ENCODE measurements at regions not wholly inside any gene's neighbourhood (a gene's known extent, or its start where the extent isn't known, plus 50 kb on each side); places are given as distances from the start of the nearest gene placed in this dataset.

- peaks cover 0 to under 1% (median 0%) of the 10 kb centered on the region in 12 donors for H3K4me1 ChIP-seq
- H3K27ac ChIP-seq, result no peak overlapping the region
- H3K4me3 ChIP-seq, result no peak overlapping the region
- H3K27me3 ChIP-seq, result no peaks in the 10 kb centered on the region
- intact Hi-C loops (cut with DNase I), result no loop called here
- DNase-seq (no peak), ATAC-seq (no peak)
- no peaks in the 10 kb centered on the region for H3K36me3 ChIP-seq
- peaks cover 0 to 25% (median 14%) of the 10 kb centered on the region in 12 donors for H3K9me3 ChIP-seq
- TF ChIP-seq POLR2A (IDR thresholded peaks at IDR 0.05), result no peak
- no peak for TF ChIP-seq CTCF (IDR thresholded peaks at IDR 0.05)
- WGBS, 4 donors, result 48 to 61% (median 58%) methylated on average over 7 of the region's 7 CpGs
Measured at GRCh38 chr3:157830556-157831236, 275.5 kb downstream of the SHOX2 start.

DNA sequence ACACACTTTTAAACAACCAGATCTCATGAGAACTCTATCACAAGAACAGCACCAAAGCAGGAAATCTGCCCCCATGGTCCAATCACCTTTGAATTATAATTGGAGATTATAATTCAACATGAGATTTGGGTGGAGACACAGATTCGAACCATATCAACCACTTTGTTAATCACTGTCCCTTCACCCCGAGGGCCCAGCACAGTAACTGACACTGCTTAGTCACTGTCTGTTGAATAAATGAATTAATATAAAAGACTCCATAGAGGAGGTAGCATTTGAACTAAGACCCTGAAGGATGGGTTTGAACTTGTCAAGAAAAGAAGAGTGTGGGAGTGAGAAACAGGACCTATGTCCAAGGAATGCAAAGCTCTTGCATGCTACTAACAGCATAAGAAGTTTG is 276.4 kb downstream of the SHOX2 start:
- Histone ChIP-seq H3K4me3 (no peak overlapping the region), H3K27me3 (no peaks in the 10 kb centered on the region), H3K4me1 (no peaks in the 10 kb centered on the region), H3K9me3 (peaks cover 0 to 25% (median 14%) of the 10 kb centered on the region in 12 donors), H3K36me3 (no peaks in the 10 kb centered on the region), H3K27ac (no peak overlapping the region)
- no peak for DNase-seq
- WGBS, 4 donors, result 59 to 91% (median 73%) methylated on average over 2 of the region's 2 CpGs
- intact Hi-C loops (cut with DNase I), result no loop called here
- no peak for TF ChIP-seq POLR2A (IDR thresholded peaks at IDR 0.05)
- no peak for ATAC-seq

DNA sequence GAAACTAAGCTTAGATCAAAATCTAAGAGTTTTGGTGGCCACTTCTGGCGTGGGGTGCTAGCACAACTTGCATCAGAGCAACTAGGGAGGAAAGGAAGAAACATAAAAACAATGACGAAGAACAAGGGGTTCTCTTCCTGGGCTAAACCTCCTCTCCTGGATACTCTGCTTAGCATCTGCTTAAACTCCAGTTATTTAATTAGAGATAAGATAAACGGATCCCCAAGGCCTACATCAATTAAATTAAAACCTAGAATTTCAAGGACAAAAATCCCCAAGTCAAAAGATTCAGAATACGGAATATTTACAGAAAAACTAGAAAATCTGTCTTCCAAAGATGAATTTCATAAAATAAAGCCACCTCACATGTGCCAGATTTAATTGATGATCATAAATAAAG is 281.9 kb downstream of the SHOX2 start:
- no peaks in the 10 kb centered on the region for H3K4me1 ChIP-seq
- H3K36me3 ChIP-seq, result no peaks in the 10 kb centered on the region
- H3K4me3 ChIP-seq, result no peak overlapping the region
- 64 to 71% (median 67%) methylated on average over 4 of the region's 4 CpGs for WGBS, 4 donors
- ATAC-seq (no peak), DNase-seq (no peak)
- H3K9me3 ChIP-seq, result peaks cover 0 to 20% (median 13%) of the 10 kb centered on the region in 12 donors
- intact Hi-C loops (cut with DNase I), result no loop called here
- no peak overlapping the region for H3K27ac ChIP-seq
- TF ChIP-seq CTCF (IDR thresholded peaks at IDR 0.05), result no peak
- TF ChIP-seq POLR2A (IDR thresholded peaks at IDR 0.05), result no peak
- no peaks in the 10 kb centered on the region for H3K27me3 ChIP-seq

GRCh38 chr3:157823050-157823449 is 283.2 kb downstream of the SHOX2 start:
- H3K27me3 ChIP-seq, result no peaks in the 10 kb centered on the region
- TF ChIP-seq CTCF (IDR thresholded peaks at IDR 0.05), result no peak
- TF ChIP-seq POLR2A (IDR thresholded peaks at IDR 0.05), result no peak
- H3K9me3 ChIP-seq, result peaks cover 0 to 10% (median 1%) of the 10 kb centered on the region in 12 donors
- intact Hi-C loops (cut with DNase I), result no loop called here
- DNase-seq (no peak), ATAC-seq (no peak)
- no peak overlapping the region for H3K4me3 ChIP-seq
- 67 to 88% (median 81%) methylated on average over 1 of the region's 1 CpG for WGBS, 4 donors
- H3K36me3 ChIP-seq, result no peaks in the 10 kb centered on the region
- H3K27ac ChIP-seq, result no peak overlapping the region
- H3K4me1 ChIP-seq, result no peaks in the 10 kb centered on the region

DNA sequence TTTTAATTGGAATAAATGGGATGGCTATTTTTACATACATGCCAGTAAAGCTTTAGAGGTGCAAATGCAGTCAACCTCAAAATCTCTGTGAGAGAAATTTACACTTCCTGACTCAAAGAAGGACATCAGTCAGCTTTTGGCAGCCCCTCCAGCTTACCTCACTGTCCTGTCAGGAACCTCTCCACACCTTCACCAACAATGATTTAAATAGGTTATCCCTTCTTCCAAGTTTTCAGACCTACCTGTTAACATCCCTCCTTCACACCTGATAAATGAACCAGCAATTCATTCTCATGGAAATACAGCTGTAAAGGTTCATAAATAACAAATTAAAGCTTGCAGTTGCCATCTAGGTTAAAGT is 286.1 kb downstream of the SHOX2 start:
- DNase-seq, result no peak
- H3K4me1 ChIP-seq, result no peaks in the 10 kb centered on the region
- no peaks in the 10 kb centered on the region for H3K36me3 ChIP-seq
- no peaks in the 10 kb centered on the region for H3K27me3 ChIP-seq
- H3K9me3 ChIP-seq, result no peaks in the 10 kb centered on the region
- H3K4me3 ChIP-seq, result no peak overlapping the region
- no peak for TF ChIP-seq CTCF (IDR thresholded peaks at IDR 0.05)
- no peak for ATAC-seq
- no peak overlapping the region for H3K27ac ChIP-seq
- intact Hi-C loops (cut with DNase I), result no loop called here
